ENCODE measurements at regions not wholly inside any gene's neighbourhood (a gene's known extent, or its start where the extent isn't known, plus 50 kb on each side); places are given as distances from the start of the nearest gene placed in this dataset.

- TF ChIP-seq POLR2AphosphoS5 (IDR thresholded peaks at IDR 0.05; ENCODE audit: low read depth, low read length): no peak
- ATAC-seq (no peak), DNase-seq (ENCODE audit: low read depth, low spot score) (no peak)
- Histone ChIP-seq H3K27me3 (ENCODE audit: control insufficient read depth, insufficient read depth, low read length) (no peaks in the 10 kb centered on the region), H3K27ac (ENCODE audit: low read length) (no peak overlapping the region), H3K36me3 (ENCODE audit: control insufficient read depth, insufficient read depth, low read length) (no peaks in the 10 kb centered on the region), H3K4me3 (ENCODE audit: low read depth in 2 of 2, low read length in 2 of 2) (no peak overlapping the region), H3K4me1 (ENCODE audit: control insufficient read depth, insufficient read depth, low read length) (no peaks in the 10 kb centered on the region), H3K9me3 (ENCODE audit: control insufficient read depth, insufficient read depth, low read depth, low read length) (no peaks in the 10 kb centered on the region)
- POLR2A ChIA-PET: no interaction called here
- CTCF ChIA-PET: no interaction called here
- intact Hi-C loops (cut with micrococcal nuclease; ENCODE audit: unreplicated experiment) (no loop called here), in situ Hi-C loops (cut with HindIII; ENCODE audit: low pct_unique_long_range_greater_than_20kb, low sequenced_read_pairs) (no loop called here)
- BruUV-seq (replicated peaks): no TSS peak
These were observed 354.9 kb downstream of the KIF4B start for GRCh38 chr5:155368490-155368889.

DNA sequence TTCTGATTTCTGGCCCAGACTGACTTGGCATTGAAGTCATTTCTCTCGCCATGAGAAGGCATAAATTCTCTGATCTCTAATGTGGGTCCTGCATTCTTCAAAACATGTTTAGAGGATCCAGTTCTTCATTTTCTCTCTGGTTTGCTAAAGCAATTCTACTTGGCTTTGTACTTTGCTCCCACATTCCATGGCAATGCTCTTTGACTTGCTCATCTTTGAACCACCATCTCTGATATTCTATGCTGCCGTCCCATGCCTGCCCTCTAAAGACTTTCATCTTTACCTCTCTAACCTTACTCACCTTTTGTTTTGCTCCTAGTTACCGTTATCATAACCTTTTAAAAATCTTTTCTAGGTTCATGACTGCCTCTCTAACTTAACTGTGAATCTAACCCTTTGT lies 366.9 kb downstream of the KIF4B start:
- no peak overlapping the region for H3K4me3 ChIP-seq (ENCODE audit: low read depth in 2 of 2, low read length in 2 of 2)
- ChIA-PET CTCF (no interaction called here), POLR2A (no interaction called here)
- H3K4me1 ChIP-seq (ENCODE audit: control insufficient read depth, insufficient read depth, low read length): no peaks in the 10 kb centered on the region
- intact Hi-C loops (cut with micrococcal nuclease; ENCODE audit: unreplicated experiment): no loop called here
- in situ Hi-C loops (cut with HindIII; ENCODE audit: low pct_unique_long_range_greater_than_20kb, low sequenced_read_pairs): no loop called here
- DNase-seq (ENCODE audit: low read depth, low spot score): no peak
- no peak for TF ChIP-seq TCF7L2 (IDR thresholded peaks at IDR 0.05; ENCODE audit: low read depth, low read length)
- no peak for TF ChIP-seq SIN3A (IDR thresholded peaks at IDR 0.05; ENCODE audit: borderline replicate concordance, insufficient read depth, low read depth, low read length)
- TF ChIP-seq POLR2AphosphoS5 (IDR thresholded peaks at IDR 0.05; ENCODE audit: low read depth, low read length): no peak
- no peak for TF ChIP-seq CTCF (IDR thresholded peaks at IDR 0.05)
- TF ChIP-seq, protein P1, sequence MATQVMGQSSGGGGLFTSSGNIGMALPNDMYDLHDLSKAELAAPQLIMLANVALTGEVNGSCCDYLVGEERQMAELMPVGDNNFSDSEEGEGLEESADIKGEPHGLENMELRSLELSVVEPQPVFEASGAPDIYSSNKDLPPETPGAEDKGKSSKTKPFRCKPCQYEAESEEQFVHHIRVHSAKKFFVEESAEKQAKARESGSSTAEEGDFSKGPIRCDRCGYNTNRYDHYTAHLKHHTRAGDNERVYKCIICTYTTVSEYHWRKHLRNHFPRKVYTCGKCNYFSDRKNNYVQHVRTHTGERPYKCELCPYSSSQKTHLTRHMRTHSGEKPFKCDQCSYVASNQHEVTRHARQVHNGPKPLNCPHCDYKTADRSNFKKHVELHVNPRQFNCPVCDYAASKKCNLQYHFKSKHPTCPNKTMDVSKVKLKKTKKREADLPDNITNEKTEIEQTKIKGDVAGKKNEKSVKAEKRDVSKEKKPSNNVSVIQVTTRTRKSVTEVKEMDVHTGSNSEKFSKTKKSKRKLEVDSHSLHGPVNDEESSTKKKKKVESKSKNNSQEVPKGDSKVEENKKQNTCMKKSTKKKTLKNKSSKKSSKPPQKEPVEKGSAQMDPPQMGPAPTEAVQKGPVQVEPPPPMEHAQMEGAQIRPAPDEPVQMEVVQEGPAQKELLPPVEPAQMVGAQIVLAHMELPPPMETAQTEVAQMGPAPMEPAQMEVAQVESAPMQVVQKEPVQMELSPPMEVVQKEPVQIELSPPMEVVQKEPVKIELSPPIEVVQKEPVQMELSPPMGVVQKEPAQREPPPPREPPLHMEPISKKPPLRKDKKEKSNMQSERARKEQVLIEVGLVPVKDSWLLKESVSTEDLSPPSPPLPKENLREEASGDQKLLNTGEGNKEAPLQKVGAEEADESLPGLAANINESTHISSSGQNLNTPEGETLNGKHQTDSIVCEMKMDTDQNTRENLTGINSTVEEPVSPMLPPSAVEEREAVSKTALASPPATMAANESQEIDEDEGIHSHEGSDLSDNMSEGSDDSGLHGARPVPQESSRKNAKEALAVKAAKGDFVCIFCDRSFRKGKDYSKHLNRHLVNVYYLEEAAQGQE (IDR thresholded peaks at IDR 0.05; ENCODE audit: insufficient read depth in 1 of 2, low read depth in 2 of 2, low read length in 1 of 2): no peak
- no peaks in the 10 kb centered on the region for H3K36me3 ChIP-seq (ENCODE audit: control insufficient read depth, insufficient read depth, low read length)
- H3K27me3 ChIP-seq (ENCODE audit: control insufficient read depth, insufficient read depth, low read length): no peaks in the 10 kb centered on the region
- no peaks in the 10 kb centered on the region for H3K9me3 ChIP-seq (ENCODE audit: control insufficient read depth, insufficient read depth, low read depth, low read length)
- H3K27ac ChIP-seq (ENCODE audit: low read length): no peak overlapping the region
- no TSS peak for BruUV-seq (replicated peaks)
- no peak for ATAC-seq

DNA sequence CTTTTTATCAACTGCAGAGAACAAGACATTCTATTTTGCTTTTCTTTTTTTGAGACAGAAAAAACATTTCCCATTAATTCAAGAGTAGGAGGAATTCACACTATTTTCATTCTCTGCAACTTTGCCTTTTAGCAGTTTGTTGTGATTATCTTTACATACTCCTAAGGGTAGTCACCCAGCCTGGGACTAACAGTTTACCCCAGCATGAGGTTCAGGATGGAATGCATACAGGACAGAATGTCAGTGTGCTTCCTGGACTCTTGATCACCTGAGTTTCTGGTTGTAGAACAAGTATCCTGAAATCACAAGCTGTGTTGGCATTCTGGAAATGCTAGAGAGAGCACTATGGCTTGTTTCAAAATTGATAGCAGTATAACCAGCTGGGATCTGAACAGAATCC lies 368.1 kb downstream of the KIF4B start:
- H3K27ac ChIP-seq (ENCODE audit: low read length): no peak overlapping the region
- no peaks in the 10 kb centered on the region for H3K36me3 ChIP-seq (ENCODE audit: control insufficient read depth, insufficient read depth, low read length)
- no peaks in the 10 kb centered on the region for H3K4me1 ChIP-seq (ENCODE audit: control insufficient read depth, insufficient read depth, low read length)
- no TSS peak for BruUV-seq (replicated peaks)
- intact Hi-C loops (cut with micrococcal nuclease; ENCODE audit: unreplicated experiment): no loop called here
- DNase-seq (ENCODE audit: low read depth, low spot score): no peak
- ATAC-seq: no peak
- TF ChIP-seq TCF7L2 (IDR thresholded peaks at IDR 0.05; ENCODE audit: low read depth, low read length) (no peak), SIN3A (IDR thresholded peaks at IDR 0.05; ENCODE audit: borderline replicate concordance, insufficient read depth, low read depth, low read length) (no peak), POLR2AphosphoS5 (IDR thresholded peaks at IDR 0.05; ENCODE audit: low read depth, low read length) (no peak), CTCF (IDR thresholded peaks at IDR 0.05) (no peak)
- TF ChIP-seq, protein P1 (IDR thresholded peaks at IDR 0.05; ENCODE audit: insufficient read depth in 1 of 2, low read depth in 2 of 2, low read length in 1 of 2): no peak
- ChIA-PET CTCF (no interaction called here), POLR2A (no interaction called here)
- no peaks in the 10 kb centered on the region for H3K27me3 ChIP-seq (ENCODE audit: control insufficient read depth, insufficient read depth, low read length)
- in situ Hi-C loops (cut with HindIII; ENCODE audit: low pct_unique_long_range_greater_than_20kb, low sequenced_read_pairs): no loop called here
- no peak overlapping the region for H3K4me3 ChIP-seq (ENCODE audit: low read depth in 2 of 2, low read length in 2 of 2)
- no peaks in the 10 kb centered on the region for H3K9me3 ChIP-seq (ENCODE audit: control insufficient read depth, insufficient read depth, low read depth, low read length)
